Bronchial epithelial cell (primary cell): ENCODE measurements at regions not wholly inside any gene's neighbourhood (a gene's known extent, or its start where the extent isn't known, plus 50 kb on each side); places are given as distances from the start of the nearest gene placed in this dataset.

ENCODE experiments used
- DNase-seq: peaks from one replicate; pipeline ENCODE4 v3.0.0-alpha.2; 2010; ENCODE audit warnings: low read depth
- FAIRE-seq: peaks from 2 replicates; lab custom pipeline; 2011; peaks lifted over from hg19 to GRCh38; lab: Jason Lieb, UNC
- H3K27me3 ChIP-seq: 2 replicates; pipeline ENCODE4 v1.5.1; 2011; ENCODE audit warnings: low read length; ENCODE audit not compliant: control insufficient read depth, insufficient read depth
- H3K36me3 ChIP-seq: 2 replicates; pipeline ENCODE4 v1.5.1; 2011; ENCODE audit warnings: low read length; ENCODE audit not compliant: control insufficient read depth, insufficient read depth
- H3K4me3 ChIP-seq: 2 replicates; pipeline ENCODE4 v1.5.1; 2011; ENCODE audit warnings: mild to moderate bottlenecking, low read depth, low read length, control low read depth
- CTCF ChIP-seq: IDR thresholded peaks from 2 replicates; pipeline ENCODE4 v1.5.1; 2011; ENCODE audit warnings: mild to moderate bottlenecking, moderate library complexity, low read length, control low read depth, inconsistent platforms; ENCODE audit not compliant: insufficient read depth, severe bottlenecking

- DNase-seq, result peak; percentile 18
- FAIRE-seq, result no peak
- TF ChIP-seq CTCF, result no peak
- Histone ChIP-seq H3K4me3 (no peak overlapping the region), H3K36me3 (no peaks in the 10 kb centered on the region), H3K27me3 (no peaks in the 10 kb centered on the region)
Observed at GRCh38 chr5:9903801-9904200, 273.6 kb upstream of the TAS2R1 start.

- peak; percentile 80 for TF ChIP-seq CTCF
- Histone ChIP-seq H3K27me3 (no peaks in the 10 kb centered on the region), H3K36me3 (no peaks in the 10 kb centered on the region), H3K4me3 (no peak overlapping the region)
- peak; percentile 59 for DNase-seq
- FAIRE-seq, result no peak
Observed at GRCh38 chr5:9898319-9898718, 268.2 kb upstream of the TAS2R1 start.

GRCh38 chr5:9895302-9895645 lies 265.1 kb upstream of the TAS2R1 start:
- FAIRE-seq (no peak), DNase-seq (no peak)
- no peak overlapping the region for H3K4me3 ChIP-seq
- TF ChIP-seq CTCF, result no peak
- H3K27me3 ChIP-seq, result no peaks in the 10 kb centered on the region
- no peaks in the 10 kb centered on the region for H3K36me3 ChIP-seq

- no peaks in the 10 kb centered on the region for H3K36me3 ChIP-seq
- no peak for TF ChIP-seq CTCF
- H3K27me3 ChIP-seq, result no peaks in the 10 kb centered on the region
- FAIRE-seq (no peak), DNase-seq (no peak)
- no peak overlapping the region for H3K4me3 ChIP-seq
Observed at GRCh38 chr5:9894571-9895301, 264.6 kb upstream of the TAS2R1 start.

GRCh38 chr5:9892696-9893095 lies 262.5 kb upstream of the TAS2R1 start:
- no peak for DNase-seq
- FAIRE-seq, result peak; percentile 47

More at GRCh38 chr5:9892696-9893095, 262.5 kb upstream of the TAS2R1 start:
- H3K4me3 ChIP-seq, result no peak overlapping the region
- no peaks in the 10 kb centered on the region for H3K27me3 ChIP-seq
- H3K36me3 ChIP-seq, result no peaks in the 10 kb centered on the region
- TF ChIP-seq CTCF, result no peak
